Cardiac fibroblast (primary cell): ENCODE measurements at regions not wholly inside any gene's neighbourhood (a gene's known extent, or its start where the extent isn't known, plus 50 kb on each side); places are given as distances from the start of the nearest gene placed in this dataset.
A peak's percentile ranks its signal among the peaks of the same experiment; 100 is the strongest.
"Not testable (repeated sequence)": the region's sequence is repeated elsewhere in the genome, so short reads cannot be mapped to it uniquely, and the experiment has no call there.

Experiments used
- DNase-seq, 2 donors: peaks; one replicate each; pipeline versions ENCODE4 v3.0.0 to v3.0.0-alpha.2; 2010; ENCODE audit warnings: low read depth in 2 of 2
- H3K4me3 ChIP-seq, 2 donors: replicated peaks in 1 of 2; 1 replicate in 1 of 2; 2 replicates in 1 of 2; pipeline ENCODE4 v1.5.1; 2011; ENCODE audit warnings: low read depth in 2 of 2, low read length in 2 of 2, mild to moderate bottlenecking in 2 of 2, moderate library complexity in 1 of 2
- TF ChIP-seq, protein P1 (sequence below): IDR thresholded peaks from one replicate; pipeline ENCODE4 v1.5.1; 2011; ENCODE audit warnings: low read depth, mild to moderate bottlenecking, low read length, inconsistent platforms

DNA sequence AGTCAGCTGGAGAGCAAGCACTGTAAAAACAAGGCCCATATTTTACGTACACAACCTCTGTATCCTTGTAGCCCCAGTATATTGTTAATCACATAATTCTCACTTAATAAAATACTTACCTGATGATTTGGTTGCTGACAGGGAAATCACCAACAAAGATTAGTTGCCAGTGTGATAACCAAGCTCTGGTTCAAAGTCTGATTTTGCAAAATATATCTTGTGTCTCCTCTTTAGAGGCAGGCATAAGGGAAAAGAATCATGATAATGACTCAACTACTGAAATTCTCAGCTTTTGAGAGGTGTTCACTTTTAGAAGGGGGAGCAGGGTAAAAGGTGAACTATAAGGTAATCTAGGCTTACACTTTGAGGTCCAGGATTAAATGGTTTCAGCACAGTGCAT, 351.1 kb upstream of the CD180 start:
- no peak for DNase-seq
- TF ChIP-seq, protein P1, sequence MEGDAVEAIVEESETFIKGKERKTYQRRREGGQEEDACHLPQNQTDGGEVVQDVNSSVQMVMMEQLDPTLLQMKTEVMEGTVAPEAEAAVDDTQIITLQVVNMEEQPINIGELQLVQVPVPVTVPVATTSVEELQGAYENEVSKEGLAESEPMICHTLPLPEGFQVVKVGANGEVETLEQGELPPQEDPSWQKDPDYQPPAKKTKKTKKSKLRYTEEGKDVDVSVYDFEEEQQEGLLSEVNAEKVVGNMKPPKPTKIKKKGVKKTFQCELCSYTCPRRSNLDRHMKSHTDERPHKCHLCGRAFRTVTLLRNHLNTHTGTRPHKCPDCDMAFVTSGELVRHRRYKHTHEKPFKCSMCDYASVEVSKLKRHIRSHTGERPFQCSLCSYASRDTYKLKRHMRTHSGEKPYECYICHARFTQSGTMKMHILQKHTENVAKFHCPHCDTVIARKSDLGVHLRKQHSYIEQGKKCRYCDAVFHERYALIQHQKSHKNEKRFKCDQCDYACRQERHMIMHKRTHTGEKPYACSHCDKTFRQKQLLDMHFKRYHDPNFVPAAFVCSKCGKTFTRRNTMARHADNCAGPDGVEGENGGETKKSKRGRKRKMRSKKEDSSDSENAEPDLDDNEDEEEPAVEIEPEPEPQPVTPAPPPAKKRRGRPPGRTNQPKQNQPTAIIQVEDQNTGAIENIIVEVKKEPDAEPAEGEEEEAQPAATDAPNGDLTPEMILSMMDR: no peak
- no peak overlapping the region for H3K4me3 ChIP-seq

DNA sequence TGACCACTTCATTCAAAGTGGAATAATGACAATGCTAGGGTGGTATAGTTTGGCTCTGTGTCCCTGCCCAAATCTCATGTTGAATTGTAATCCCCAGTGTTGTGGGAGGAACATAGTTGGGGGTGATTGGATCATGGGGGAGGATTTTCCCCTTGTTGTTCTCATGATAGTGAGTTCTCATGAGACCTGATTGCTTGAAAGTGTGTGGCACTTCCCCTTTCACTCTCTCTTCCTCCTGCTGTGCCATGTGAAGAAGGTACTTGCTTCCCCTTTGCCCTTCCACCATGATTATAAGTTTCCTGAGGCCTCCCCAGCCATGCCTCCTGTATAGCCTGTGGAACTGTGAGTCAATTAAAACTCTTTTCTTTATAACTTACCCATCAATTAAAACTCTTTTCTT, 348.3 kb upstream of the CD180 start:
- DNase-seq, H3K4me3 ChIP-seq: not testable (repeated sequence)

GRCh38 chr5:67543720-67544270, 347.2 kb upstream of the CD180 start:
- no peak overlapping the region for H3K4me3 ChIP-seq
- DNase-seq: peak in 1 of 2 donors; percentile 22
- TF ChIP-seq, protein P1: no peak

- TF ChIP-seq, protein P1: no peak
- DNase-seq: no peak
- no peak overlapping the region for H3K4me3 ChIP-seq
These were observed 345.9 kb upstream of the CD180 start for GRCh38 chr5:67542479-67542878.

GRCh38 chr5:67541875-67542274, 345.3 kb upstream of the CD180 start:
- no peak for DNase-seq
- TF ChIP-seq, protein P1: no peak
- H3K4me3 ChIP-seq: no peak overlapping the region

DNA sequence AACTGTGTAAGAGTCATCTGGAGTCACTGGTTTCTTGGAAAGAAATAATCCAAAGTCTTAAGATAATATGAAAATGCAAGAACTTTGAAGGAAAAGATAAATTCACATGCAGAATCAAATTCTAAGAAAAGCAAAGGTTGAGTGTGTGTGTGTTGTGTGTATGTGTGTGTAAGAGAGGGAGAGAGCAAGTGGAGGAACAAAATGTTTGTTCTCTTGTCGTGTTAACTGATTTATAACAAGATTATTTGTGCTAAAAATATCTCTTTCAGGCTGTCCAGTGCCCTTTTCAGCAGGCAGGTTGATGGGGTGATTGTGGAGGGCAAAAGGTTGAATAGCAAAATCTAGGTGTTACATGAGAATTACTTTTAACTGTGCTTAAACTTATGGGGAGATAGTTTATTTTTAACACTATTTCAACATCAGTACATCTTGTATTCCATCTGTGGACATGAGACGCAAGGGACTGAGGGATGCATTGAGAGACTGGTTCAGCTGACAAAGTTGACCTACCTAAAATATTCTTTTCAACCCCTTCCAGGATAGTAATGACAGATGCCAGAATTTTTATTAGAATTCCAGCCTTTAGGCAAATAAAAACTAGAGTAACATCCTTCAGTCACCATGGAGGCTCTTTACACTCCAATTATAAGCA, 342.4 kb upstream of the CD180 start:
- TF ChIP-seq, protein P1: no peak
- DNase-seq: no peak
- no peak overlapping the region for H3K4me3 ChIP-seq

GRCh38 chr5:67537439-67538148, 341.0 kb upstream of the CD180 start:
- peak overlapping the region in 1 of 2 donors; percentile 29 for H3K4me3 ChIP-seq
- DNase-seq: peak; percentile 27 to 40
- TF ChIP-seq, protein P1: no peak
